ENCODE measurements at regions not wholly inside any gene's neighbourhood (a gene's known extent, or its start where the extent isn't known, plus 50 kb on each side); places are given as distances from the start of the nearest gene placed in this dataset.

- in situ Hi-C loops (cut with HindIII; ENCODE audit: low sequenced_read_pairs) = no loop called here
These were observed 1083.5 kb upstream of the ADGRL3 start for GRCh38 chr4:60116592-60116991.

GRCh38 chr4:60117726-60118323 lies 1082.3 kb upstream of the ADGRL3 start:
- in situ Hi-C loops (cut with HindIII; ENCODE audit: low sequenced_read_pairs) = no loop called here

- in situ Hi-C loops (cut with HindIII; ENCODE audit: low sequenced_read_pairs) = no loop called here
These were observed 1077.3 kb upstream of the ADGRL3 start for GRCh38 chr4:60122820-60123219.

- in situ Hi-C loops (cut with HindIII; ENCODE audit: low sequenced_read_pairs) = no loop called here
These were observed 1071.2 kb upstream of the ADGRL3 start for GRCh38 chr4:60128888-60129287.

GRCh38 chr4:60129740-60130139 lies 1070.4 kb upstream of the ADGRL3 start:
- in situ Hi-C loops (cut with HindIII; ENCODE audit: low sequenced_read_pairs) = no loop called here

- in situ Hi-C loops (cut with HindIII; ENCODE audit: low sequenced_read_pairs) = no loop called here
These were observed 1066.8 kb upstream of the ADGRL3 start for GRCh38 chr4:60133375-60133774.

GRCh38 chr4:60134099-60134498 lies 1066.0 kb upstream of the ADGRL3 start:
- in situ Hi-C loops (cut with HindIII; ENCODE audit: low sequenced_read_pairs) = no loop called here

GRCh38 chr4:60155088-60155487 lies 1045.0 kb upstream of the ADGRL3 start:
- in situ Hi-C loops (cut with HindIII; ENCODE audit: low sequenced_read_pairs) = no loop called here

- in situ Hi-C loops (cut with HindIII; ENCODE audit: low sequenced_read_pairs) = no loop called here
These were observed 1027.0 kb upstream of the ADGRL3 start for GRCh38 chr4:60173103-60173502.

GRCh38 chr4:60173718-60174117 lies 1026.4 kb upstream of the ADGRL3 start:
- in situ Hi-C loops (cut with HindIII; ENCODE audit: low sequenced_read_pairs) = no loop called here

- in situ Hi-C loops (cut with HindIII; ENCODE audit: low sequenced_read_pairs) = no loop called here
These were observed 1024.9 kb upstream of the ADGRL3 start for GRCh38 chr4:60175241-60175640.

GRCh38 chr4:60187428-60187827 lies 1012.7 kb upstream of the ADGRL3 start:
- in situ Hi-C loops (cut with HindIII; ENCODE audit: low sequenced_read_pairs) = no loop called here

- in situ Hi-C loops (cut with HindIII; ENCODE audit: low sequenced_read_pairs) = no loop called here
These were observed 1010.8 kb upstream of the ADGRL3 start for GRCh38 chr4:60189286-60189685.

- in situ Hi-C loops (cut with HindIII; ENCODE audit: low sequenced_read_pairs) = no loop called here
These were observed 1005.9 kb upstream of the ADGRL3 start for GRCh38 chr4:60194214-60194613.

- in situ Hi-C loops (cut with HindIII; ENCODE audit: low sequenced_read_pairs) = no loop called here
These were observed 1004.9 kb upstream of the ADGRL3 start for GRCh38 chr4:60195256-60195655.

- in situ Hi-C loops (cut with HindIII; ENCODE audit: low sequenced_read_pairs) = no loop called here
These were observed 999.0 kb upstream of the ADGRL3 start for GRCh38 chr4:60201052-60201673.

- in situ Hi-C loops (cut with HindIII; ENCODE audit: low sequenced_read_pairs) = no loop called here
These were observed 990.5 kb upstream of the ADGRL3 start for GRCh38 chr4:60209588-60209987.

GRCh38 chr4:60215906-60216305 lies 984.2 kb upstream of the ADGRL3 start:
- in situ Hi-C loops (cut with HindIII; ENCODE audit: low sequenced_read_pairs) = no loop called here

- in situ Hi-C loops (cut with HindIII; ENCODE audit: low sequenced_read_pairs) = no loop called here
These were observed 983.4 kb upstream of the ADGRL3 start for GRCh38 chr4:60216752-60217151.

GRCh38 chr4:60221866-60222265 lies 978.3 kb upstream of the ADGRL3 start:
- in situ Hi-C loops (cut with HindIII; ENCODE audit: low sequenced_read_pairs) = no loop called here

- in situ Hi-C loops (cut with HindIII; ENCODE audit: low sequenced_read_pairs) = no loop called here
These were observed 976.8 kb upstream of the ADGRL3 start for GRCh38 chr4:60223208-60223923.

GRCh38 chr4:60241866-60242265 lies 958.3 kb upstream of the ADGRL3 start:
- in situ Hi-C loops (cut with HindIII; ENCODE audit: low sequenced_read_pairs) = no loop called here
